ENCODE measurements at regions not wholly inside any gene's neighbourhood (a gene's known extent, or its start where the extent isn't known, plus 50 kb on each side); places are given as distances from the start of the nearest gene placed in this dataset.

DNA sequence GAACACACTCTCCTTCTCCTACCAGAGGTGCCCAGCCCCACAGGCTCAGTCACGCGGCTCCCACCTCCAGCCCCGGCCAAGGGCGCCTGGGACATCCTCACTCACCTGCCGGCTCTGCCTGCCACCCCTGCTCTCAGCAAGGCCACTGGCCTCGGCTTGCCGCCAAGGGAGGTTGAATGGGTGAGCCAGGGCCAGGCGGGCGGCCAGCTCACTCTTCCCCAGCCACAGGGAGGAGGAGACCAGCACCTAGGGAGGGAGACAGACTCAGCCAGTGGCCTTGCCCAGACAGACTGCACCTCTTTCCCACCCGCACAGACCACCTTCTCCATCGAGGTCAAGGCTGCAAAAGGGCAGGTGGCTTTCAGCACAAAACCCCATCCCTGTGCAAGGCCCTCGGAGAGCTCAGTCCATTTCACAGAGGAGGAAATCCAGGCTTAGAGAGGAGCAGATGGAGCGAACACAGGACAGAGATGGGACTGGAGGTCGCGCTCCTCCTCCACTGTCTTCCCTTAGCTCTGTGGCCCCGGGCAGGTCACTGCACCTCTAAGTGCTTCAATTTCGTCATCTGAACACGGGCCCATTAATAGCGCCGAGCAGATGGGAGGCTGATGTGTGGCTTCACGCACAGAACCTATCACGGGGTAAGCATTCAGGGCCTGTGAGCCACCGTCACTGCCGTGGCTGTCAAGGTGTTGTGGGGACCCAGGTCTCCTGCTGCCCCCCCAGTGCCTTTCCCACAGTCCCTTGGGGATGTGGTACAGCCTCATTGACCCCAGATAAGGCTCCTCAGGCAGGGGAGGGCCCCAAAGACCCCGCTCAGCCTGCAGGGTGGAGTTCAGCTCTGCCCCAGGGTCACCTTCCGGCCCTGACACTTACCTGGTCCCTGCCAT lies 56.1 kb downstream of the RMI2 start:
- H3K9me3 ChIP-seq: no peaks in the 10 kb centered on the region
- no peaks in the 10 kb centered on the region for H3K4me1 ChIP-seq (ENCODE audit: control insufficient read depth in 1 of 2, insufficient read depth in 1 of 2, low read depth in 1 of 2, low read length in 1 of 2)
- no peak overlapping the region for H3K4me3 ChIP-seq (ENCODE audit: low read depth in 1 of 2, low read length in 1 of 2)
- no peak overlapping the region for H3K27ac ChIP-seq
- peaks cover 3% of the 10 kb centered on the region for H3K36me3 ChIP-seq
- H3K27me3 ChIP-seq: no peaks in the 10 kb centered on the region
- TF ChIP-seq, protein P1, sequence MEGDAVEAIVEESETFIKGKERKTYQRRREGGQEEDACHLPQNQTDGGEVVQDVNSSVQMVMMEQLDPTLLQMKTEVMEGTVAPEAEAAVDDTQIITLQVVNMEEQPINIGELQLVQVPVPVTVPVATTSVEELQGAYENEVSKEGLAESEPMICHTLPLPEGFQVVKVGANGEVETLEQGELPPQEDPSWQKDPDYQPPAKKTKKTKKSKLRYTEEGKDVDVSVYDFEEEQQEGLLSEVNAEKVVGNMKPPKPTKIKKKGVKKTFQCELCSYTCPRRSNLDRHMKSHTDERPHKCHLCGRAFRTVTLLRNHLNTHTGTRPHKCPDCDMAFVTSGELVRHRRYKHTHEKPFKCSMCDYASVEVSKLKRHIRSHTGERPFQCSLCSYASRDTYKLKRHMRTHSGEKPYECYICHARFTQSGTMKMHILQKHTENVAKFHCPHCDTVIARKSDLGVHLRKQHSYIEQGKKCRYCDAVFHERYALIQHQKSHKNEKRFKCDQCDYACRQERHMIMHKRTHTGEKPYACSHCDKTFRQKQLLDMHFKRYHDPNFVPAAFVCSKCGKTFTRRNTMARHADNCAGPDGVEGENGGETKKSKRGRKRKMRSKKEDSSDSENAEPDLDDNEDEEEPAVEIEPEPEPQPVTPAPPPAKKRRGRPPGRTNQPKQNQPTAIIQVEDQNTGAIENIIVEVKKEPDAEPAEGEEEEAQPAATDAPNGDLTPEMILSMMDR (IDR thresholded peaks at IDR 0.05): no peak

DNA sequence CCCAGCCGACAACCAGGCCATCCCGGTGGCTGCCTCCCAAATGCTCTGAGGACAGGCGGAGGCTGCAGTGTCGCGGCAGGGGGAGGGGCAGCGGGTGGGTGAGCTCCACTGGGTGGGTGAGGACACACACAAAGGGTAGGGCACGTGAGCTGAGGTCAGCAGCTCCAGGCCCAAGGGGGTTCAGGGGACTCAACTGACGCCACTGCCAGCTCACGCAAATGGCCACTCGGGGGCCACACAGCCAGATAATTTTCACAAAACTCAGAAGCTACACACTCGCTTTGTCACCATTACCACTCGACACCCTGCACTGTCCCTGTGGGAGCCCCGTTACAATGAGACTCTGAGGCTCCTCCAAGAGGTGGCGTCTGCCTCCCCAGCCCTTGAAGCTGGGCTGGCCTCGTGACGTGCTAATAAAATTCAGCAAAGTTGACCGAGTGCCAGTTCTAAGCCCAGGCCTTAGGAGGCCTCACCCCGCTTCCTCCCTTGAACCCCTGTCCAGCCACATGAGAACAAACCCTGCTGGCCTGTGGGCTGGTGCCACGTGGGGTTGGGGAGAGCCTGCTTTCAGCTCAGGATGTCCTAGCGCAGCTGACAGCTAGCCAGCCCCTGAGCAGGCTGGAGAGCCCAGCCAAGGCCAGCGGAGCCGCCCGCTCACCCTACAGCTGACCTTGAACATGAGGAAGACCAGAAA lies 56.9 kb downstream of the RMI2 start:
- Histone ChIP-seq H3K27me3 (no peaks in the 10 kb centered on the region), H3K4me3 (ENCODE audit: low read depth in 1 of 2, low read length in 1 of 2) (no peak overlapping the region), H3K4me1 (ENCODE audit: control insufficient read depth in 1 of 2, insufficient read depth in 1 of 2, low read depth in 1 of 2, low read length in 1 of 2) (no peaks in the 10 kb centered on the region), H3K36me3 (no peaks in the 10 kb centered on the region), H3K9me3 (no peaks in the 10 kb centered on the region), H3K27ac (no peak overlapping the region)
- TF ChIP-seq, protein P1 (IDR thresholded peaks at IDR 0.05): no peak

DNA sequence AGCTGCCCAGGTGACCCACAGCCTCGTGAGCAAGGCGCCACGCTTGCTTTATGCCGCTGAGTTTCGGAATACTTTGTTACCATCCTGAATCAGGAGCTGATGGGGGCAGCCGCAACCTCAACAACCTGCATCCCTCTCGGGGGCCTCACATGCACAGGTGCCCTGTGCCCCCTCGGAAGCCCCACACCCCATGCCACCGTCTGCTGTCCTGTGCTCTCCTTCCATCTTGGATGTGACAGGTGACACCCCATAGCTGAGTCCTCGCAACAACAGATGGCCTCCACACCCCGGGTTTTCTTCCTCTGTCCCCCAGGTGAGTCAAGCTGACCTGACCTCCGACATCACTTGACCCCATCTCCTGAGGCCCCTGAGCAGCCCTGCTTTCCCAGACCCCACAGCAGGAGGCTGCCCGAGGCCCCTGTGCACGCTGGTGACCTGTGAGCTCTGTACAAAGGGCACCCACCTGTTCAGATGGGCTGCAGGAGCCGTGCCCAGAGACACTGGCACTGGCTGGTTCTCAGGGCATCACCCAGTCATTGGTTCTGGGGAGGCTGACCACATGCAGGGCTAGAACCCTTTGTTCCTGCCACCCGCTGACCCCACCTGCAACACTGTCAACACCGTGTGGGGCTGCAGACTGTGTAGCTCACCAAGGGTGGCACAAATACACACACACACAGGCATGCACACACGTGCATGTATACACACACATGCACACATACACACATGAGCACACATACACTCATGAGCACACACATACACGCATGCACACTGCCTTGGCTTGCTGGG lies 57.7 kb downstream of the RMI2 start:
- Histone ChIP-seq H3K4me1 (ENCODE audit: control insufficient read depth in 1 of 2, insufficient read depth in 1 of 2, low read depth in 1 of 2, low read length in 1 of 2) (no peaks in the 10 kb centered on the region), H3K36me3 (no peaks in the 10 kb centered on the region), H3K9me3 (no peaks in the 10 kb centered on the region), H3K4me3 (ENCODE audit: low read depth in 1 of 2, low read length in 1 of 2) (no peak overlapping the region), H3K27ac (no peak overlapping the region), H3K27me3 (no peaks in the 10 kb centered on the region)
- TF ChIP-seq, protein P1 (IDR thresholded peaks at IDR 0.05): no peak

DNA sequence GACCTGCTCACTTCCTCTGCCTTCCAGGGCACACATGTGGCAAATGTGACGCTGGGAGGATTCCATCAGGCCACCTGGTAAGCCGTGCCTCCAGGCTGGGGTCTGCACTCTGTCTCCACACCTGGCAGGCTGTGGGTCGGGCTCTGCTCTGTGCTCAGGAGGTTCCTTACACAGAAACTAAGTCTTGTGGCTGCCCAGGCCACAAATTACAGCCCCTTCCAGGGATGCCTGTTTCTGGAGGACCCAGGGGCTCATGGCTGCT lies 58.2 kb downstream of the RMI2 start:
- Histone ChIP-seq H3K4me3 (ENCODE audit: low read depth in 1 of 2, low read length in 1 of 2) (no peak overlapping the region), H3K4me1 (ENCODE audit: control insufficient read depth in 1 of 2, insufficient read depth in 1 of 2, low read depth in 1 of 2, low read length in 1 of 2) (no peaks in the 10 kb centered on the region), H3K27ac (no peak overlapping the region), H3K27me3 (no peaks in the 10 kb centered on the region), H3K36me3 (no peaks in the 10 kb centered on the region), H3K9me3 (no peaks in the 10 kb centered on the region)
- TF ChIP-seq, protein P1 (IDR thresholded peaks at IDR 0.05): no peak

DNA sequence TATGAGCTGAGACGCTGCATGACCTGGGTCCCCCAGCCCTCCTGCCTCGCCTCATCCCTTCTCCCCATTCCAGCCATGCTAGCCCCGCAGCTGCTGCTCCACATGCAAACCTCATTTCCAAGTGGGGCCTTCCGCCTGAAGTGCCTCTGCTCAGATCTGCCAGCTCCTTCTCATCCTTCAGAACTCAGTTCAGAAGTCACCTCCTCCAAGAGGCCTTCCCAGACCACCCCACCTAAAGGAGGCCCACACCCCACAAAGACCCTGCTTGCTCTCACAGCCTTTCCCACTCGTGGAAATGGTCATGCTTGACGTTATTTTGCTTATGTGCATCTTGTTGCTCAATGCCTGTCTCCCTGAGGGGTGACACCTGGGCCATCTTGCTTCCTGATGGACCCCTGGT lies 58.7 kb downstream of the RMI2 start:
- Histone ChIP-seq H3K27me3 (no peaks in the 10 kb centered on the region), H3K4me1 (ENCODE audit: control insufficient read depth in 1 of 2, insufficient read depth in 1 of 2, low read depth in 1 of 2, low read length in 1 of 2) (no peaks in the 10 kb centered on the region), H3K9me3 (no peaks in the 10 kb centered on the region), H3K4me3 (ENCODE audit: low read depth in 1 of 2, low read length in 1 of 2) (no peak overlapping the region), H3K27ac (no peak overlapping the region), H3K36me3 (no peaks in the 10 kb centered on the region)
- TF ChIP-seq, protein P1 (IDR thresholded peaks at IDR 0.05): no peak
